Effector memory CD8-positive, alpha-beta T cell (primary cell): ENCODE measurements at regions not wholly inside any gene's neighbourhood (a gene's known extent, or its start where the extent isn't known, plus 50 kb on each side); places are given as distances from the start of the nearest gene placed in this dataset.

Source experiments
- ATAC-seq: fragments of 150-1000 bp; cut with Tn5 transposase; replicated peaks from 2 replicates; pipeline ENCODE4 v1.10.0; 2021; ENCODE audit warnings: mild to moderate bottlenecking, moderate library complexity
- DNase-seq, 3 experiments: peaks; one replicate each; pipeline ENCODE4 v3.0.0; 2021
- H3K27ac Mint-ChIP-seq, 2 donors: one replicate each; pipeline ENCODE4 v1.8.0; 2022; ENCODE audit warnings: mild to moderate bottlenecking in 2 of 2, mixed read lengths in 2 of 2, moderate library complexity in 2 of 2
- H3K27me3 Mint-ChIP-seq, 2 donors: one replicate each; pipeline ENCODE4 v1.8.0; 2022; ENCODE audit warnings: mixed read lengths in 2 of 2
- H3K36me3 Mint-ChIP-seq: one replicate; pipeline ENCODE4 v1.8.0; 2022; ENCODE audit warnings: mild to moderate bottlenecking, moderate library complexity, mixed read lengths; ENCODE audit not compliant: insufficient read depth
- H3K4me1 Mint-ChIP-seq, 2 donors: one replicate each; pipeline ENCODE4 v1.8.0; 2022; ENCODE audit warnings: low read depth in 2 of 2, mixed read lengths in 2 of 2
- H3K4me3 Mint-ChIP-seq, 2 donors: one replicate each; pipeline ENCODE4 v1.8.0; 2022; ENCODE audit warnings: mild to moderate bottlenecking in 2 of 2, mixed read lengths in 2 of 2, moderate library complexity in 2 of 2
- H3K9me3 Mint-ChIP-seq, 2 donors: one replicate each; pipeline ENCODE4 v1.8.0; 2022; ENCODE audit warnings: mixed read lengths in 2 of 2

- Mint-ChIP-seq H3K27ac (no peak overlapping the region), H3K9me3 (peaks cover 14 to 16% of the 10 kb centered on the region in 2 donors), H3K4me1 (no peaks in the 10 kb centered on the region), H3K36me3 (no peaks in the 10 kb centered on the region), H3K27me3 (no peaks in the 10 kb centered on the region), H3K4me3 (no peak overlapping the region)
- no peak for ATAC-seq
- DNase-seq = no peak
These were observed 538.7 kb downstream of the CMPK2 start for GRCh38 chr2:6326958-6327357.

- Mint-ChIP-seq H3K9me3 (peaks cover 0 to 5% of the 10 kb centered on the region in 2 donors), H3K4me3 (no peak overlapping the region), H3K27ac (no peak overlapping the region), H3K27me3 (no peaks in the 10 kb centered on the region), H3K4me1 (no peaks in the 10 kb centered on the region), H3K36me3 (no peaks in the 10 kb centered on the region)
- no peak for DNase-seq
- ATAC-seq = no peak
These were observed 528.8 kb downstream of the CMPK2 start for GRCh38 chr2:6336752-6337471.

GRCh38 chr2:6337472-6337820, 528.3 kb downstream of the CMPK2 start:
- no peak overlapping the region for H3K27ac Mint-ChIP-seq
- ATAC-seq (no peak), DNase-seq (no peak)
- peaks cover 0 to 5% of the 10 kb centered on the region in 2 donors for H3K9me3 Mint-ChIP-seq
- no peaks in the 10 kb centered on the region for H3K27me3 Mint-ChIP-seq
- H3K36me3 Mint-ChIP-seq = no peaks in the 10 kb centered on the region
- H3K4me1 Mint-ChIP-seq = no peaks in the 10 kb centered on the region
- no peak overlapping the region for H3K4me3 Mint-ChIP-seq

- peaks cover 8 to 9% of the 10 kb centered on the region in 2 donors for H3K9me3 Mint-ChIP-seq
These were observed 524.0 kb downstream of the CMPK2 start for GRCh38 chr2:6341588-6342129.

GRCh38 chr2:6342273-6342920, 523.3 kb downstream of the CMPK2 start:
- Mint-ChIP-seq H3K36me3 (no peaks in the 10 kb centered on the region), H3K9me3 (peaks cover 8 to 9% of the 10 kb centered on the region in 2 donors), H3K27me3 (no peaks in the 10 kb centered on the region), H3K27ac (no peak overlapping the region), H3K4me3 (no peak overlapping the region), H3K4me1 (no peaks in the 10 kb centered on the region)
- no peak for DNase-seq
- no peak for ATAC-seq

More at GRCh38 chr2:6341588-6342129, 524.0 kb downstream of the CMPK2 start:
- Mint-ChIP-seq H3K27me3 (no peaks in the 10 kb centered on the region), H3K4me1 (no peaks in the 10 kb centered on the region), H3K4me3 (no peak overlapping the region), H3K27ac (no peak overlapping the region), H3K36me3 (no peaks in the 10 kb centered on the region)
- DNase-seq (no peak), ATAC-seq (no peak)

GRCh38 chr2:6343076-6343475, 522.6 kb downstream of the CMPK2 start:
- Mint-ChIP-seq H3K4me1 (no peaks in the 10 kb centered on the region), H3K36me3 (no peaks in the 10 kb centered on the region), H3K9me3 (peaks cover 8 to 9% of the 10 kb centered on the region in 2 donors), H3K27ac (no peak overlapping the region), H3K27me3 (no peaks in the 10 kb centered on the region), H3K4me3 (no peak overlapping the region)
- ATAC-seq (no peak), DNase-seq (no peak)

GRCh38 chr2:6352247-6352646, 513.5 kb downstream of the CMPK2 start:
- H3K4me1 Mint-ChIP-seq = no peaks in the 10 kb centered on the region
- H3K27ac Mint-ChIP-seq = no peak overlapping the region
- DNase-seq (no peak), ATAC-seq (no peak)
- no peaks in the 10 kb centered on the region for H3K36me3 Mint-ChIP-seq
- H3K4me3 Mint-ChIP-seq = no peak overlapping the region
- H3K27me3 Mint-ChIP-seq = no peaks in the 10 kb centered on the region
- H3K9me3 Mint-ChIP-seq = no peaks in the 10 kb centered on the region

GRCh38 chr2:6352906-6353515, 512.7 kb downstream of the CMPK2 start:
- Mint-ChIP-seq H3K4me3 (no peak overlapping the region), H3K36me3 (no peaks in the 10 kb centered on the region), H3K9me3 (no peaks in the 10 kb centered on the region), H3K27ac (no peak overlapping the region), H3K4me1 (no peaks in the 10 kb centered on the region), H3K27me3 (no peaks in the 10 kb centered on the region)
- no peak for DNase-seq
- ATAC-seq = no peak

GRCh38 chr2:6353669-6354068, 512.0 kb downstream of the CMPK2 start:
- Mint-ChIP-seq H3K36me3 (no peaks in the 10 kb centered on the region), H3K4me1 (no peaks in the 10 kb centered on the region), H3K27me3 (no peaks in the 10 kb centered on the region), H3K9me3 (peaks cover 0 to 2% of the 10 kb centered on the region in 2 donors), H3K4me3 (no peak overlapping the region), H3K27ac (no peak overlapping the region)
- DNase-seq = no peak
- no peak for ATAC-seq

- DNase-seq (no peak), ATAC-seq (no peak)
- Mint-ChIP-seq H3K4me1 (no peaks in the 10 kb centered on the region), H3K4me3 (no peak overlapping the region), H3K9me3 (peaks cover 0 to 2% of the 10 kb centered on the region in 2 donors), H3K36me3 (no peaks in the 10 kb centered on the region), H3K27ac (no peak overlapping the region), H3K27me3 (no peaks in the 10 kb centered on the region)
These were observed 511.2 kb downstream of the CMPK2 start for GRCh38 chr2:6354546-6354945.

GRCh38 chr2:6355886-6356761, 509.6 kb downstream of the CMPK2 start:
- peaks cover 2 to 7% of the 10 kb centered on the region in 2 donors for H3K9me3 Mint-ChIP-seq
- DNase-seq = no peak
- ATAC-seq = no peak

GRCh38 chr2:6358546-6358945, 507.2 kb downstream of the CMPK2 start:
- no peak overlapping the region for H3K4me3 Mint-ChIP-seq
- ATAC-seq = no peak

More at GRCh38 chr2:6355886-6356761, 509.6 kb downstream of the CMPK2 start:
- Mint-ChIP-seq H3K27me3 (no peaks in the 10 kb centered on the region), H3K36me3 (no peaks in the 10 kb centered on the region), H3K27ac (no peak overlapping the region), H3K4me3 (no peak overlapping the region), H3K4me1 (no peaks in the 10 kb centered on the region)

GRCh38 chr2:6358985-6359384, 506.7 kb downstream of the CMPK2 start:
- Mint-ChIP-seq H3K27me3 (no peaks in the 10 kb centered on the region), H3K27ac (no peak overlapping the region), H3K4me1 (no peaks in the 10 kb centered on the region), H3K4me3 (no peak overlapping the region), H3K36me3 (no peaks in the 10 kb centered on the region), H3K9me3 (peaks cover 5 to 7% of the 10 kb centered on the region in 2 donors)
- ATAC-seq (no peak), DNase-seq (no peak)

More at GRCh38 chr2:6358546-6358945, 507.2 kb downstream of the CMPK2 start:
- H3K27me3 Mint-ChIP-seq = no peaks in the 10 kb centered on the region
- H3K9me3 Mint-ChIP-seq = peaks cover 5 to 7% of the 10 kb centered on the region in 2 donors
- H3K27ac Mint-ChIP-seq = no peak overlapping the region
- no peaks in the 10 kb centered on the region for H3K4me1 Mint-ChIP-seq
- no peak for DNase-seq
- no peaks in the 10 kb centered on the region for H3K36me3 Mint-ChIP-seq
